Adipocyte (in vitro differentiated cells): ENCODE measurements at regions not wholly inside any gene's neighbourhood (a gene's known extent, or its start where the extent isn't known, plus 50 kb on each side); places are given as distances from the start of the nearest gene placed in this dataset.

Source experiments
- DNase-seq: peaks from one replicate; pipeline ENCODE4 v3.0.0-alpha.2; 2015; ENCODE audit warnings: low read depth
- H3K27me3 ChIP-seq: replicated peaks from 2 replicates; pipeline ENCODE4 v1.7.0; 2013; ENCODE audit warnings: mild to moderate bottlenecking, low read length, moderate library complexity; ENCODE audit not compliant: control insufficient read depth, insufficient read depth
- H3K36me3 ChIP-seq: 2 replicates; pipeline ENCODE4 v1.7.0; 2013; ENCODE audit warnings: low read length, mild to moderate bottlenecking, moderate library complexity; ENCODE audit not compliant: control insufficient read depth, insufficient read depth, severe bottlenecking
- H3K4me1 ChIP-seq: 2 replicates; pipeline ENCODE4 v1.7.0; 2013; ENCODE audit warnings: mild to moderate bottlenecking, low read length, moderate library complexity; ENCODE audit not compliant: control insufficient read depth, insufficient read depth
- H3K4me3 ChIP-seq: 2 replicates; pipeline ENCODE4 v1.7.0; 2013; ENCODE audit warnings: mild to moderate bottlenecking, low read length, moderate library complexity
- H3K9ac ChIP-seq: 2 replicates; pipeline ENCODE4 v1.7.0; 2013; ENCODE audit warnings: mild to moderate bottlenecking, low read length, moderate library complexity
- H3K9me3 ChIP-seq: 2 replicates; pipeline ENCODE4 v1.7.0; 2013; ENCODE audit warnings: mild to moderate bottlenecking, low read length, moderate library complexity; ENCODE audit not compliant: control insufficient read depth

- Histone ChIP-seq H3K4me1 (no peaks in the 10 kb centered on the region), H3K9ac (no peak overlapping the region), H3K27me3 (no peaks in the 10 kb centered on the region), H3K36me3 (no peaks in the 10 kb centered on the region), H3K9me3 (peaks cover 4% of the 10 kb centered on the region), H3K4me3 (no peak overlapping the region)
- no peak for DNase-seq
These were observed 157.6 kb upstream of the ADARB2 start for GRCh38 chr10:1894912-1895311.

- no peaks in the 10 kb centered on the region for H3K4me1 ChIP-seq
These were observed 156.6 kb upstream of the ADARB2 start for GRCh38 chr10:1893941-1894340.

GRCh38 chr10:1886039-1886438 lies 148.7 kb upstream of the ADARB2 start:
- peaks cover 7% of the 10 kb centered on the region for H3K9me3 ChIP-seq
- no peaks in the 10 kb centered on the region for H3K36me3 ChIP-seq
- H3K4me1 ChIP-seq = no peaks in the 10 kb centered on the region
- DNase-seq = no peak
- no peak overlapping the region for H3K4me3 ChIP-seq
- H3K27me3 ChIP-seq = no peaks in the 10 kb centered on the region
- no peak overlapping the region for H3K9ac ChIP-seq

More at GRCh38 chr10:1893941-1894340, 156.6 kb upstream of the ADARB2 start:
- no peak for DNase-seq
- Histone ChIP-seq H3K36me3 (no peaks in the 10 kb centered on the region), H3K27me3 (no peaks in the 10 kb centered on the region), H3K9ac (no peak overlapping the region), H3K9me3 (peaks cover 4% of the 10 kb centered on the region), H3K4me3 (no peak overlapping the region)

GRCh38 chr10:1882728-1883127 lies 145.4 kb upstream of the ADARB2 start:
- no peak overlapping the region for H3K4me3 ChIP-seq

GRCh38 chr10:1882180-1882579 lies 144.9 kb upstream of the ADARB2 start:
- H3K27me3 ChIP-seq = no peaks in the 10 kb centered on the region
- H3K9ac ChIP-seq = no peak overlapping the region
- DNase-seq = no peak
- peaks cover 7% of the 10 kb centered on the region for H3K9me3 ChIP-seq
- no peak overlapping the region for H3K4me3 ChIP-seq
- no peaks in the 10 kb centered on the region for H3K4me1 ChIP-seq
- H3K36me3 ChIP-seq = no peaks in the 10 kb centered on the region

More at GRCh38 chr10:1882728-1883127, 145.4 kb upstream of the ADARB2 start:
- no peak for DNase-seq
- no peaks in the 10 kb centered on the region for H3K27me3 ChIP-seq
- no peaks in the 10 kb centered on the region for H3K36me3 ChIP-seq
- H3K4me1 ChIP-seq = no peaks in the 10 kb centered on the region
- no peak overlapping the region for H3K9ac ChIP-seq
- peaks cover 7% of the 10 kb centered on the region for H3K9me3 ChIP-seq

- no peak for DNase-seq
- Histone ChIP-seq H3K9ac (no peak overlapping the region), H3K36me3 (no peaks in the 10 kb centered on the region), H3K4me3 (no peak overlapping the region), H3K9me3 (peaks cover 7% of the 10 kb centered on the region), H3K4me1 (no peaks in the 10 kb centered on the region), H3K27me3 (no peaks in the 10 kb centered on the region)
These were observed 144.3 kb upstream of the ADARB2 start for GRCh38 chr10:1881636-1882035.

- DNase-seq = no peak
- H3K9ac ChIP-seq = no peak overlapping the region
- no peaks in the 10 kb centered on the region for H3K27me3 ChIP-seq
- no peak overlapping the region for H3K4me3 ChIP-seq
- H3K9me3 ChIP-seq = peaks cover 5% of the 10 kb centered on the region
- H3K4me1 ChIP-seq = no peaks in the 10 kb centered on the region
- no peaks in the 10 kb centered on the region for H3K36me3 ChIP-seq
These were observed 137.2 kb upstream of the ADARB2 start for GRCh38 chr10:1874533-1874932.

- no peak for DNase-seq
- peaks cover 5% of the 10 kb centered on the region for H3K9me3 ChIP-seq
- no peak overlapping the region for H3K9ac ChIP-seq
- no peaks in the 10 kb centered on the region for H3K4me1 ChIP-seq
- no peaks in the 10 kb centered on the region for H3K36me3 ChIP-seq
- no peak overlapping the region for H3K4me3 ChIP-seq
- no peaks in the 10 kb centered on the region for H3K27me3 ChIP-seq
These were observed 136.5 kb upstream of the ADARB2 start for GRCh38 chr10:1873661-1874315.

- Histone ChIP-seq H3K4me1 (no peaks in the 10 kb centered on the region), H3K4me3 (no peak overlapping the region), H3K36me3 (no peaks in the 10 kb centered on the region), H3K27me3 (no peaks in the 10 kb centered on the region), H3K9ac (no peak overlapping the region), H3K9me3 (peaks cover 5% of the 10 kb centered on the region)
- DNase-seq = no peak
These were observed 134.9 kb upstream of the ADARB2 start for GRCh38 chr10:1872151-1872726.

GRCh38 chr10:1870491-1870890 lies 133.2 kb upstream of the ADARB2 start:
- Histone ChIP-seq H3K9ac (no peak overlapping the region), H3K4me3 (no peak overlapping the region), H3K9me3 (peaks cover 4% of the 10 kb centered on the region), H3K36me3 (no peaks in the 10 kb centered on the region), H3K4me1 (no peaks in the 10 kb centered on the region), H3K27me3 (no peaks in the 10 kb centered on the region)
- DNase-seq = no peak

- H3K4me1 ChIP-seq = no peaks in the 10 kb centered on the region
- H3K9ac ChIP-seq = no peak overlapping the region
- no peaks in the 10 kb centered on the region for H3K27me3 ChIP-seq
- no peaks in the 10 kb centered on the region for H3K9me3 ChIP-seq
- DNase-seq = no peak
- no peak overlapping the region for H3K4me3 ChIP-seq
- H3K36me3 ChIP-seq = no peaks in the 10 kb centered on the region
These were observed 132.5 kb upstream of the ADARB2 start for GRCh38 chr10:1869861-1870260.

- Histone ChIP-seq H3K4me1 (no peaks in the 10 kb centered on the region), H3K27me3 (no peaks in the 10 kb centered on the region), H3K9me3 (peaks cover 5% of the 10 kb centered on the region), H3K4me3 (no peak overlapping the region), H3K9ac (no peak overlapping the region), H3K36me3 (no peaks in the 10 kb centered on the region)
- DNase-seq = no peak
These were observed 123.0 kb upstream of the ADARB2 start for GRCh38 chr10:1860351-1860750.
